M059J (cell line): ENCODE measurements at regions not wholly inside any gene's neighbourhood (a gene's known extent, or its start where the extent isn't known, plus 50 kb on each side); places are given as distances from the start of the nearest gene placed in this dataset.

ENCODE experiments used
- DNase-seq: peaks from one replicate; pipeline ENCODE4 v3.0.0-alpha.2; 2012; ENCODE audit warnings: low read depth

- no peak for DNase-seq
Measured at GRCh38 chr6:131383421-131384411, 189.3 kb upstream of the ARG1 start.

- DNase-seq = no peak
Measured at GRCh38 chr6:131387562-131388447, 185.2 kb upstream of the ARG1 start.

GRCh38 chr6:131390322-131390721, 182.7 kb upstream of the ARG1 start:
- DNase-seq = no peak

GRCh38 chr6:131391116-131391515, 181.9 kb upstream of the ARG1 start:
- no peak for DNase-seq

GRCh38 chr6:131393433-131393832, 179.6 kb upstream of the ARG1 start:
- DNase-seq = no peak

- no peak for DNase-seq
Measured at GRCh38 chr6:131394768-131395432, 178.1 kb upstream of the ARG1 start.

- peak; percentile 55 for DNase-seq
Measured at GRCh38 chr6:131398176-131398575, 174.8 kb upstream of the ARG1 start.

- no peak for DNase-seq
Measured at GRCh38 chr6:131399433-131399832, 173.6 kb upstream of the ARG1 start.

- DNase-seq = peak; percentile 99
Measured at GRCh38 chr6:131400054-131400778, 172.8 kb upstream of the ARG1 start.

- no peak for DNase-seq
Measured at GRCh38 chr6:131400779-131401496, 172.1 kb upstream of the ARG1 start.

- DNase-seq = no peak
Measured at GRCh38 chr6:131408811-131409210, 164.2 kb upstream of the ARG1 start.

- DNase-seq = no peak
Measured at GRCh38 chr6:131410785-131411184, 162.2 kb upstream of the ARG1 start.

GRCh38 chr6:131412960-131413830, 159.8 kb upstream of the ARG1 start:
- DNase-seq = no peak

GRCh38 chr6:131413831-131414191, 159.2 kb upstream of the ARG1 start:
- DNase-seq = no peak

- no peak for DNase-seq
Measured at GRCh38 chr6:131414956-131415355, 158.1 kb upstream of the ARG1 start.

- DNase-seq = no peak
Measured at GRCh38 chr6:131418441-131418840, 154.6 kb upstream of the ARG1 start.

- DNase-seq = no peak
Measured at GRCh38 chr6:131419702-131420101, 153.3 kb upstream of the ARG1 start.

- no peak for DNase-seq
Measured at GRCh38 chr6:131424016-131424415, 149.0 kb upstream of the ARG1 start.

GRCh38 chr6:131424475-131424874, 148.6 kb upstream of the ARG1 start:
- DNase-seq = no peak
